Ovary (tissue), 3 donors: ENCODE measurements at regions not wholly inside any gene's neighbourhood (a gene's known extent, or its start where the extent isn't known, plus 50 kb on each side); places are given as distances from the start of the nearest gene placed in this dataset.

Experiments
- EP300 ChIP-seq: sonication (generic); formaldehyde crosslinking; IDR thresholded peaks from one replicate; pipeline ENCODE4 v1.6.1; 2017; ENCODE audit warnings: antibody characterized with exemption
- POLR2A ChIP-seq: fragments of 450-650 bp; IDR thresholded peaks from one replicate; pipeline ENCODE4 v1.6.1; 2017; ENCODE audit warnings: antibody characterized with exemption, mild to moderate bottlenecking, moderate library complexity
- TF ChIP-seq, protein P1 (sequence below), 3 donors: fragments of 450-650 bp in 2 of 3; fragments of 200-600 bp in 1 of 3; IDR thresholded peaks; one replicate each; pipeline versions ENCODE4 v1.5.1 to v1.8.0; 2016 to 2022; ENCODE audit warnings: antibody characterized with exemption in 3 of 3, mild to moderate bottlenecking in 1 of 3
- donor health status: DM: no; HTN: no; CAD: no.

DNA sequence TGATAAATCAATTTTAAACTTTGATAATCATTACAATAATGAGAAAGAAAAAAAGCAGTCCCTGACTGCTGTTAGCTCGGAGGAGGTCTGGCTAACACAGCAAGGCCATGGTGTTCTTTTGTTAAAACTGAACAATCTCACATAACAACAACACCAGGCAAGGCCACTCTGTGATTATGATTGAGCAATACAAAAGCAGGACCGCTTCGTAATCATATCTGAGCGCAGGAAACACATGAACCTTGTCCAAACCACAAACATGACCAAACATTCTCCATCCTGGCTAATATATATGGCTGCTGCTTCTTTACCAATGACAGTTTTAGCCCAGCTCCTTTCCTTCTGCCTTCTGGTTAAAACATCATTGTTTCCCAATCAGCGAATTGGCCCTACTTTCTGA is 76.8 kb upstream of the DDX53 start:
- TF ChIP-seq, protein P1, sequence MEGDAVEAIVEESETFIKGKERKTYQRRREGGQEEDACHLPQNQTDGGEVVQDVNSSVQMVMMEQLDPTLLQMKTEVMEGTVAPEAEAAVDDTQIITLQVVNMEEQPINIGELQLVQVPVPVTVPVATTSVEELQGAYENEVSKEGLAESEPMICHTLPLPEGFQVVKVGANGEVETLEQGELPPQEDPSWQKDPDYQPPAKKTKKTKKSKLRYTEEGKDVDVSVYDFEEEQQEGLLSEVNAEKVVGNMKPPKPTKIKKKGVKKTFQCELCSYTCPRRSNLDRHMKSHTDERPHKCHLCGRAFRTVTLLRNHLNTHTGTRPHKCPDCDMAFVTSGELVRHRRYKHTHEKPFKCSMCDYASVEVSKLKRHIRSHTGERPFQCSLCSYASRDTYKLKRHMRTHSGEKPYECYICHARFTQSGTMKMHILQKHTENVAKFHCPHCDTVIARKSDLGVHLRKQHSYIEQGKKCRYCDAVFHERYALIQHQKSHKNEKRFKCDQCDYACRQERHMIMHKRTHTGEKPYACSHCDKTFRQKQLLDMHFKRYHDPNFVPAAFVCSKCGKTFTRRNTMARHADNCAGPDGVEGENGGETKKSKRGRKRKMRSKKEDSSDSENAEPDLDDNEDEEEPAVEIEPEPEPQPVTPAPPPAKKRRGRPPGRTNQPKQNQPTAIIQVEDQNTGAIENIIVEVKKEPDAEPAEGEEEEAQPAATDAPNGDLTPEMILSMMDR (IDR thresholded peaks at IDR 0.05), result no peak
- TF ChIP-seq EP300 (no peak), POLR2A (no peak)
